22Rv1 (cell line): ENCODE measurements at regions not wholly inside any gene's neighbourhood (a gene's known extent, or its start where the extent isn't known, plus 50 kb on each side); places are given as distances from the start of the nearest gene placed in this dataset.

Experiments used
- ZFX ChIP-seq: fragments of 450-650 bp; IDR thresholded peaks from 2 replicates; pipeline ENCODE4 v1.6.1; 2017; ENCODE audit warnings: antibody characterized with exemption, borderline replicate concordance
- TF ChIP-seq, protein P1 (sequence below): fragments of 450-650 bp; IDR thresholded peaks from 2 replicates; pipeline ENCODE4 v1.5.1; 2017; ENCODE audit warnings: mild to moderate bottlenecking

DNA sequence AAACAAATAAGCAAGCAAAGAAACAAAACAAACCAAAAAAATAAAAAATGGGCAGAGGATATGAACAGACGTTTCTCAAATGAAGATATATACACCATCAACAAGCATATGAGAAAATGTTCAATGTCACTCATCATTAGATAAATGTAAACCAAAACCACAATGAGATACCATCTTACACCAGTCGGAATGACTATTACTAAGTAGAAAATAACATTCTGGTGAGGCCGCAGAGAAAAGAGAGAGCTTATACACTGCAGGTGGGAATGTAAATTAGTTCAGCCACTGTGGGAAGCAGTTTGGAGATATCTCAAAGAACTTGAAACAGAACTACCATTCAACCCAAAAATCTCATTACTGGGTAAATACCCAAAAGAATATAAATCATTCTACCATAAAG is 321.0 kb upstream of the SLIT2 start:
- TF ChIP-seq, protein P1, sequence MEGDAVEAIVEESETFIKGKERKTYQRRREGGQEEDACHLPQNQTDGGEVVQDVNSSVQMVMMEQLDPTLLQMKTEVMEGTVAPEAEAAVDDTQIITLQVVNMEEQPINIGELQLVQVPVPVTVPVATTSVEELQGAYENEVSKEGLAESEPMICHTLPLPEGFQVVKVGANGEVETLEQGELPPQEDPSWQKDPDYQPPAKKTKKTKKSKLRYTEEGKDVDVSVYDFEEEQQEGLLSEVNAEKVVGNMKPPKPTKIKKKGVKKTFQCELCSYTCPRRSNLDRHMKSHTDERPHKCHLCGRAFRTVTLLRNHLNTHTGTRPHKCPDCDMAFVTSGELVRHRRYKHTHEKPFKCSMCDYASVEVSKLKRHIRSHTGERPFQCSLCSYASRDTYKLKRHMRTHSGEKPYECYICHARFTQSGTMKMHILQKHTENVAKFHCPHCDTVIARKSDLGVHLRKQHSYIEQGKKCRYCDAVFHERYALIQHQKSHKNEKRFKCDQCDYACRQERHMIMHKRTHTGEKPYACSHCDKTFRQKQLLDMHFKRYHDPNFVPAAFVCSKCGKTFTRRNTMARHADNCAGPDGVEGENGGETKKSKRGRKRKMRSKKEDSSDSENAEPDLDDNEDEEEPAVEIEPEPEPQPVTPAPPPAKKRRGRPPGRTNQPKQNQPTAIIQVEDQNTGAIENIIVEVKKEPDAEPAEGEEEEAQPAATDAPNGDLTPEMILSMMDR = no peak
- no peak for TF ChIP-seq ZFX
